ENCODE measurements at regions not wholly inside any gene's neighbourhood (a gene's known extent, or its start where the extent isn't known, plus 50 kb on each side); places are given as distances from the start of the nearest gene placed in this dataset.

GRCh38 chr6:133746417-133746770, 142.5 kb upstream of the TCF21 start:
- TF ChIP-seq CTCF (IDR thresholded peaks at IDR 0.05; ENCODE audit: extremely low read depth in 1 of 2, insufficient read depth in 1 of 2, low read depth in 1 of 2, low read length in 2 of 2) (no peak), POLR2A (IDR thresholded peaks at IDR 0.05; ENCODE audit: low read depth, low read length) (no peak)
